ENCODE measurements at regions not wholly inside any gene's neighbourhood (a gene's known extent, or its start where the extent isn't known, plus 50 kb on each side); places are given as distances from the start of the nearest gene placed in this dataset.

- TF ChIP-seq ZBTB33 (IDR thresholded peaks at IDR 0.05), result no peak
- TF ChIP-seq CTCF (IDR thresholded peaks at IDR 0.05; ENCODE audit: low read depth, low read length, missing input control), result no peak
- no peak for TF ChIP-seq RAD21 (IDR thresholded peaks at IDR 0.05)
- TF ChIP-seq YY1 (IDR thresholded peaks at IDR 0.05), result no peak
- TF ChIP-seq EGR1 (IDR thresholded peaks at IDR 0.05; ENCODE audit: low read depth in 2 of 2), result no peak
- TF ChIP-seq, protein P1, sequence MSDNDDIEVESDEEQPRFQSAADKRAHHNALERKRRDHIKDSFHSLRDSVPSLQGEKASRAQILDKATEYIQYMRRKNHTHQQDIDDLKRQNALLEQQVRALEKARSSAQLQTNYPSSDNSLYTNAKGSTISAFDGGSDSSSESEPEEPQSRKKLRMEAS (IDR thresholded peaks at IDR 0.05), result no peak
- no peak for TF ChIP-seq JUND (IDR thresholded peaks at IDR 0.05)
- no peak for TF ChIP-seq TAF1 (conservative IDR thresholded peaks at IDR 0.05)
Observed at GRCh38 chr13:76620036-76620435, 266.2 kb downstream of the KCTD12 start.

All from liver (tissue), 3 donors.